Spleen (tissue), 11 donors: ENCODE measurements at regions not wholly inside any gene's neighbourhood (a gene's known extent, or its start where the extent isn't known, plus 50 kb on each side); places are given as distances from the start of the nearest gene placed in this dataset.

Experiments used
- DNase-seq: peaks from one replicate; pipeline ENCODE4 v3.0.0-alpha.2; 2020
- H3K27ac ChIP-seq, 8 donors: fragments of 200-600 bp; sonication (generic) in 7 of 8; 1 replicate in 4 of 8; 2 replicates in 4 of 8; pipeline versions ENCODE4 v1.5.0 to v1.8.0; 2016 to 2021; ENCODE audit warnings: inconsistent platforms in 4 of 8, mild to moderate bottlenecking in 4 of 8, moderate library complexity in 1 of 8
- H3K27me3 ChIP-seq, 7 donors: fragments of 200-600 bp; sonication (generic) in 6 of 7; replicated peaks in 1 of 7; 1 replicate in 4 of 7; 2 replicates in 3 of 7; pipeline versions ENCODE4 v1.5.0 to v1.8.0; 2016 to 2021; ENCODE audit warnings: inconsistent platforms in 3 of 7, mild to moderate bottlenecking in 1 of 7
- H3K36me3 ChIP-seq, 6 donors: fragments of 200-600 bp; sonication (generic) in 5 of 6; 1 replicate in 4 of 6; 2 replicates in 2 of 6; pipeline versions ENCODE4 v1.5.0 to v1.8.0; 2016 to 2021; ENCODE audit warnings: inconsistent platforms in 2 of 6
- H3K4me1 ChIP-seq, 6 donors: fragments of 200-600 bp; sonication (generic) in 5 of 6; 1 replicate in 3 of 6; 2 replicates in 3 of 6; pipeline versions ENCODE4 v1.5.0 to v1.8.0; 2016 to 2021; ENCODE audit warnings: inconsistent platforms in 3 of 6
- H3K4me3 ChIP-seq, 8 donors: fragments of 200-600 bp; sonication (generic) in 7 of 8; 1 replicate in 4 of 8; 2 replicates in 4 of 8; pipeline versions ENCODE4 v1.5.0 to v1.8.0; 2016 to 2021; ENCODE audit warnings: inconsistent platforms in 4 of 8, mild to moderate bottlenecking in 4 of 8, moderate library complexity in 2 of 8
- H3K9me3 ChIP-seq, 8 donors: fragments of 200-600 bp; sonication (generic) in 7 of 8; 1 replicate in 4 of 8; 2 replicates in 4 of 8; pipeline versions ENCODE4 v1.5.0 to v1.8.0; 2016 to 2021; ENCODE audit warnings: inconsistent platforms in 4 of 8
- POLR2A ChIP-seq, 3 donors: fragments of 450-650 bp; IDR thresholded peaks; one replicate each; pipeline ENCODE4 v1.5.1; 2017; ENCODE audit warnings: antibody characterized with exemption in 3 of 3, mild to moderate bottlenecking in 1 of 3
- POLR2AphosphoS5 ChIP-seq, 3 donors: sonication (generic); formaldehyde crosslinking; IDR thresholded peaks; one replicate each; pipeline ENCODE4 v1.5.1; 2017; ENCODE audit warnings: antibody characterized with exemption in 3 of 3
- WGBS, 5 donors: extraction: QIAGEN DNeasy Blood & Tissue Kit in 3 of 5; methylation state at CpG; one replicate each; pipeline versions ENCODE4 v1.1.5 to v1.1.7; 2013 to 2018; 5-methylcytosine and 5-hydroxymethylcytosine counted together
- intact Hi-C: fragments of 100-400 bp; cut with DNase I; formaldehyde crosslinking; loops from one replicate; pipeline ENCODE4 v1.15.0; 2023; ENCODE audit warnings: low total_unique reads
- TF ChIP-seq, protein P1 (sequence below), 11 experiments: fragments of 200-600 bp in 7 of 11; fragments of 450-650 bp in 4 of 11; sonication (generic) in 4 of 11; IDR thresholded peaks in 8 of 11; conservative IDR thresholded peaks in 3 of 11; 1 replicate in 7 of 11; 2 replicates in 4 of 11; pipeline versions ENCODE4 v1.4.0 to v1.8.0; 2016 to 2021; ENCODE audit warnings: antibody characterized with exemption in 11 of 11, inconsistent platforms in 4 of 11, mild to moderate bottlenecking in 1 of 11
- donor health status: healthy with polysubstance abuse.
- donor health status: DM: no; HTN: no; CAD: no; lungs with moderate emphysema.
- donor health status: DM: no; HTN: no; CAD: no.
- donor health status: Bipolar disorder and iron deficiency.
- donor health status: healthy.
- donor health status: DM: no; HTN: no; CAD: no.
- donor health status: DM: yes; HTN: yes; CAD: no.

DNA sequence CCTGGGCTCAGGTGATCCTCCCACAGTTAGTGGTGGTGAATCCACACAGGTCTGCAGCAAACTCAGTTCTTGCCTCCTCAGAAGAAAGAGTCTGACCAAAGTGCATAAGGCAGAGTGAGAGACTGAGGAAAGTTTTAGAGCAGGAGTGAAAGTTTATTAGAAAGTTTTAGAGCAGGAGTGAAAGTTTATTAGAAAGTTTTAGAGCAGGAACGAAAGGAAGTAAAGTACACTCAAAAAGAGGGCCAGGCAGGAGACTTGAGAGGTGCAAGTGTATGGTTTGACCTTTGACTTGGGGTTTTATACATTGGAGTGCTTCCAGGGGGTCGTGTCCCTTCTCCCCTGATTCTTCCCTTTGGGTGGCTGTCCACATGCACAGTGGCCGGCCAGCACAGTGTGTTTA lies 84.2 kb downstream of the LSM3 start:
- H3K27ac ChIP-seq: no peak overlapping the region
- 44 to 95% (median 72%) methylated on average over 3 of the region's 3 CpGs for WGBS, 5 donors
- peaks cover 0 to 16% (median 10%) of the 10 kb centered on the region in 6 donors for H3K4me1 ChIP-seq
- H3K9me3 ChIP-seq: no peaks in the 10 kb centered on the region
- intact Hi-C loops: loop anchor here (5.0 kb wide), 1 partner anchor 204 kb away; no protein-coding TSS in a partner anchor
- no peaks in the 10 kb centered on the region for H3K27me3 ChIP-seq
- DNase-seq: peak; percentile 31
- TF ChIP-seq, protein P1, sequence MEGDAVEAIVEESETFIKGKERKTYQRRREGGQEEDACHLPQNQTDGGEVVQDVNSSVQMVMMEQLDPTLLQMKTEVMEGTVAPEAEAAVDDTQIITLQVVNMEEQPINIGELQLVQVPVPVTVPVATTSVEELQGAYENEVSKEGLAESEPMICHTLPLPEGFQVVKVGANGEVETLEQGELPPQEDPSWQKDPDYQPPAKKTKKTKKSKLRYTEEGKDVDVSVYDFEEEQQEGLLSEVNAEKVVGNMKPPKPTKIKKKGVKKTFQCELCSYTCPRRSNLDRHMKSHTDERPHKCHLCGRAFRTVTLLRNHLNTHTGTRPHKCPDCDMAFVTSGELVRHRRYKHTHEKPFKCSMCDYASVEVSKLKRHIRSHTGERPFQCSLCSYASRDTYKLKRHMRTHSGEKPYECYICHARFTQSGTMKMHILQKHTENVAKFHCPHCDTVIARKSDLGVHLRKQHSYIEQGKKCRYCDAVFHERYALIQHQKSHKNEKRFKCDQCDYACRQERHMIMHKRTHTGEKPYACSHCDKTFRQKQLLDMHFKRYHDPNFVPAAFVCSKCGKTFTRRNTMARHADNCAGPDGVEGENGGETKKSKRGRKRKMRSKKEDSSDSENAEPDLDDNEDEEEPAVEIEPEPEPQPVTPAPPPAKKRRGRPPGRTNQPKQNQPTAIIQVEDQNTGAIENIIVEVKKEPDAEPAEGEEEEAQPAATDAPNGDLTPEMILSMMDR (IDR thresholded peaks at IDR 0.05 in 8 of 11, conservative IDR thresholded peaks at IDR 0.05 in 3 of 11): no peak
- no peak for TF ChIP-seq POLR2AphosphoS5 (IDR thresholded peaks at IDR 0.05)
- TF ChIP-seq POLR2A (IDR thresholded peaks at IDR 0.05): no peak
- H3K36me3 ChIP-seq: no peaks in the 10 kb centered on the region
- no peak overlapping the region for H3K4me3 ChIP-seq

DNA sequence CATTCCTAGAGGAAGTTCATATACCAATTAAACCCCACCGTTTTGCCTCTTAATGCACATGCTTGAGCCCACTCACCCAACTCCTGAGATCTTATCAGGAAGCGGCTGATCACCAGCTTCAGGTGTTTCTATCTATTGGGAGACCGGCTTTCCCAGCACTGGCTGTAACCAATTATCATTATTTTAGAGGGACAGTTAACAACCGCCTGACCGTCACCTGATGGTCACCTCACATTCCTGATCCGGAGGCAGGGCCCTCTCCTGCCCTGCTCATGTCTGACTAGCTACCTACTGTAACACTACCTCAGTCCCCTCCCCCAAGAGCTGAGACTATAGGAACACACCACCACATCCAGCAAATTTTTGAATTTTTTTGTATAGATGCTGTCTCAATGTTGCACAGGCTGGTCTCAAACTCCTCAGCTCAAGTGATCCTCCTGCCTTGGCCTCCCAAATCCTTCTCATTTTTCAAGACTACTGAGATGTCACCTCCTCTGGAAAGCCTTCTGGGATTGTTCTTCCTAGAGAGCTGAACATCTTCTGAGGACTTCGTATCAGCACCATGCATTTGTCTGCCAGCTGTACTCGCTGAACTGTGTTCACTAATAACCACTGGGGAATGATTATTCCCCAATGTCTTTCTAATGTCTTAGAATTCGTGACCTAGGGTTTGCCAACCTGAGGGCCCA lies 84.8 kb downstream of the LSM3 start:
- intact Hi-C loops: loop anchor here (5.0 kb wide), 1 partner anchor 204 kb away; no protein-coding TSS in a partner anchor
- H3K4me1 ChIP-seq: peaks cover 0 to 16% (median 10%) of the 10 kb centered on the region in 6 donors
- no peak overlapping the region for H3K27ac ChIP-seq
- TF ChIP-seq, protein P1 (IDR thresholded peaks at IDR 0.05 in 8 of 11, conservative IDR thresholded peaks at IDR 0.05 in 3 of 11): no peak
- no peak for TF ChIP-seq POLR2AphosphoS5 (IDR thresholded peaks at IDR 0.05)
- no peak for TF ChIP-seq POLR2A (IDR thresholded peaks at IDR 0.05)
- DNase-seq: peak; percentile 20
- H3K27me3 ChIP-seq: no peaks in the 10 kb centered on the region
- H3K36me3 ChIP-seq: no peaks in the 10 kb centered on the region
- WGBS, 5 donors: 82 to 92% (median 90%) methylated on average over 9 of the region's 9 CpGs
- H3K9me3 ChIP-seq: no peaks in the 10 kb centered on the region
- H3K4me3 ChIP-seq: no peak overlapping the region

DNA sequence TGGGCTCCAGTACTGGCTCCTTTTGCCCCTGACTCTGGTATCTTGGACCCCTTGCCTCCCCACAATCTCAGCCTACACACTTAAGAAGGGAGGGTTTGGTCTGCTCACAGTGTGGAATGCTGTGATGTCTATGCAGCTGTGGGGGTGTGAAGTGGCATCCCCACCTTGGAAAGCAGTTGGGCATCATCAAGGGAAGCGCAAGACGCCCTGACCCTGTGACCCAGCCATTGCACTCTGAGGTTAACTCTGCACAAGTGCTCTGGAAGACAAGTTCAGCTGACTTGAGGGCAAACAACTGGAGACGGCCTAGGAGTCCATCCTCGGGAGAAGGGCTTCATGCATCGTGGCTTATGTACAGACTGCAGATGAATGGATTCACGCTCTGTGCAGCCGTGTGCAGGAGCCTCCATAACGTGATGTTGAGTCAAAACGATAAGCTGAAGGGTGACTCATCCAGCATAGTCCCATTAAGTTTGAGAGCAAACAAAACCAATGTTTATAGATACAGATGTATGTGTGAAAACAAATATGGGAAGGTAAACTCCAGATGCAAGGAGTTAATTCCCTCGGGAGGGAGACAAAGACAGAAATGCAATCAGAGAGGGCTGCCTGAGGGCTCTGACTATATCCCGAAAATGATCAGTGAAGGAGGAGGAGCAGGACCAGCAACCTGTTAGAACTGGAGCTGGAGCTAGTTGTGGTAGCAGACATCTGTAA lies 86.8 kb downstream of the LSM3 start:
- no peak overlapping the region for H3K4me3 ChIP-seq
- DNase-seq: peak; percentile 47
- 67 to 91% (median 87%) methylated on average over 11 of the region's 11 CpGs for WGBS, 5 donors
- H3K4me1 ChIP-seq: peaks cover 0 to 16% (median 10%) of the 10 kb centered on the region in 6 donors
- H3K27ac ChIP-seq: no peak overlapping the region
- peaks cover 0 to 5% (median 2%) of the 10 kb centered on the region in 8 donors for H3K9me3 ChIP-seq
- no peaks in the 10 kb centered on the region for H3K27me3 ChIP-seq
- intact Hi-C loops: no loop called here
- TF ChIP-seq POLR2A (IDR thresholded peaks at IDR 0.05): no peak
- TF ChIP-seq, protein P1 (IDR thresholded peaks at IDR 0.05 in 8 of 11, conservative IDR thresholded peaks at IDR 0.05 in 3 of 11): no peak
- TF ChIP-seq POLR2AphosphoS5 (IDR thresholded peaks at IDR 0.05): no peak
- H3K36me3 ChIP-seq: no peaks in the 10 kb centered on the region

DNA sequence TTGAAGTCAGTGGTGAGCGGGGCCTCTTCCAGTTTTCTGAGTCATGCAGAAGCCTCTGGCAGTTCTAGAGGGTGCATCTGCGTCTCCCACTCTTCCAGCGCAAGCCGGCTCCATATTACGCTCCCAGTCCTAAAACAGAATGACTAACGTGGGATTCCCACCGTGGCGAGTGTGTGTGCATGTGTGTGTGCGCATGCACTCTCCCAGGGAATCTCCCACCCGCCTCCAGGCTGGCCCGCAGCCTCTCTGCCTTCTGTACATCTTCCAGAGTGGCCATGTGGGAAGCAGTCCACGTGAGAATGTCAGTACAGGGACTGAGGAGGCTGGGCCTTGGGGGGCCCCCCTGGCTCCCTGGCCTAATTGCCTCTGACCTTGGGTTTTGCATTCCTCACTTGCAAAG lies 87.7 kb downstream of the LSM3 start:
- peak; percentile 51 for DNase-seq
- Histone ChIP-seq H3K4me1 (peaks cover 0 to 7% (median 3%) of the 10 kb centered on the region in 6 donors), H3K4me3 (no peak overlapping the region), H3K9me3 (peaks cover 0 to 5% (median 2%) of the 10 kb centered on the region in 8 donors), H3K27ac (no peak overlapping the region), H3K27me3 (no peaks in the 10 kb centered on the region), H3K36me3 (no peaks in the 10 kb centered on the region)
- intact Hi-C loops: no loop called here
- 80 to 92% (median 87%) methylated on average over 12 of the region's 12 CpGs for whole genome bisulfite sequencing, 5 donors
- no peak for TF ChIP-seq POLR2A (IDR thresholded peaks at IDR 0.05)
- TF ChIP-seq, protein P1 (IDR thresholded peaks at IDR 0.05 in 8 of 11, conservative IDR thresholded peaks at IDR 0.05 in 3 of 11): no peak
- TF ChIP-seq POLR2AphosphoS5 (IDR thresholded peaks at IDR 0.05): no peak
